ENCODE measurements at regions not wholly inside any gene's neighbourhood (a gene's known extent, or its start where the extent isn't known, plus 50 kb on each side); places are given as distances from the start of the nearest gene placed in this dataset.

DNA sequence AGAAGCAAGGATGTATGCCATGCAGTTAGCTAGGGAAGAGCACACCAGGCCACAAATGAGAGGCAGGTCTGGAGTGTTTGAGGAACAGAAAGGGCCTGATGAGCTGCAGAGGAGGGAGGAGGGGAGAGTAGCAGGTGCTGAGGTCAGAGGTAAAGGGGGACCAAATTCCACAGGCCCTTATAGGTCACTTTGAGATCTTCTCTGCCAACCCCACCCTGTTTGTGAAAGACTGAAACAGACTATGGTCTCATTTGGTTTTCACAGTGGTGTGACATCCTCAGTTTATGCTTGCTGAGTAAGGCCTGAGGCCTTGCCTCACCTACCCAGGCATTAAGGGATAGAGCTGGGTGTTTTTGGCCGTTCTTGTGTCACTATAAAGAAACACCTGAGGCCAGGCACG lies 187.7 kb upstream of the MYLIP start:
- H3K36me3 ChIP-seq (ENCODE audit: control insufficient read depth in 2 of 3, insufficient read depth in 3 of 3, low read length in 3 of 3): no peaks in the 10 kb centered on the region
- H3K27me3 ChIP-seq (ENCODE audit: control insufficient read depth, insufficient read depth, low read length): no peaks in the 10 kb centered on the region
- no peak for FAIRE-seq
- TF ChIP-seq, protein P1, sequence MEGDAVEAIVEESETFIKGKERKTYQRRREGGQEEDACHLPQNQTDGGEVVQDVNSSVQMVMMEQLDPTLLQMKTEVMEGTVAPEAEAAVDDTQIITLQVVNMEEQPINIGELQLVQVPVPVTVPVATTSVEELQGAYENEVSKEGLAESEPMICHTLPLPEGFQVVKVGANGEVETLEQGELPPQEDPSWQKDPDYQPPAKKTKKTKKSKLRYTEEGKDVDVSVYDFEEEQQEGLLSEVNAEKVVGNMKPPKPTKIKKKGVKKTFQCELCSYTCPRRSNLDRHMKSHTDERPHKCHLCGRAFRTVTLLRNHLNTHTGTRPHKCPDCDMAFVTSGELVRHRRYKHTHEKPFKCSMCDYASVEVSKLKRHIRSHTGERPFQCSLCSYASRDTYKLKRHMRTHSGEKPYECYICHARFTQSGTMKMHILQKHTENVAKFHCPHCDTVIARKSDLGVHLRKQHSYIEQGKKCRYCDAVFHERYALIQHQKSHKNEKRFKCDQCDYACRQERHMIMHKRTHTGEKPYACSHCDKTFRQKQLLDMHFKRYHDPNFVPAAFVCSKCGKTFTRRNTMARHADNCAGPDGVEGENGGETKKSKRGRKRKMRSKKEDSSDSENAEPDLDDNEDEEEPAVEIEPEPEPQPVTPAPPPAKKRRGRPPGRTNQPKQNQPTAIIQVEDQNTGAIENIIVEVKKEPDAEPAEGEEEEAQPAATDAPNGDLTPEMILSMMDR (IDR thresholded peaks at IDR 0.05; ENCODE audit: borderline replicate concordance, extremely low read depth, insufficient read depth): no peak
- H3K4me1 ChIP-seq (ENCODE audit: control insufficient read depth in 2 of 3, insufficient read depth in 2 of 3, low read depth in 1 of 3, low read length in 3 of 3): no peaks in the 10 kb centered on the region
- no peak overlapping the region for H3K9ac ChIP-seq (ENCODE audit: low read length in 3 of 3)
- H3K9me3 ChIP-seq (ENCODE audit: control insufficient read depth in 2 of 3, insufficient read depth in 1 of 3, low read length in 3 of 3): no peaks in the 10 kb centered on the region
- intact Hi-C loops (cut with DNase I): no loop called here
- H3K4me3 ChIP-seq (ENCODE audit: low read length in 3 of 3): no peak overlapping the region
- DNase-seq: no peak
- H3K27ac ChIP-seq (ENCODE audit: low read depth in 2 of 2, low read length in 2 of 2): no peak overlapping the region

DNA sequence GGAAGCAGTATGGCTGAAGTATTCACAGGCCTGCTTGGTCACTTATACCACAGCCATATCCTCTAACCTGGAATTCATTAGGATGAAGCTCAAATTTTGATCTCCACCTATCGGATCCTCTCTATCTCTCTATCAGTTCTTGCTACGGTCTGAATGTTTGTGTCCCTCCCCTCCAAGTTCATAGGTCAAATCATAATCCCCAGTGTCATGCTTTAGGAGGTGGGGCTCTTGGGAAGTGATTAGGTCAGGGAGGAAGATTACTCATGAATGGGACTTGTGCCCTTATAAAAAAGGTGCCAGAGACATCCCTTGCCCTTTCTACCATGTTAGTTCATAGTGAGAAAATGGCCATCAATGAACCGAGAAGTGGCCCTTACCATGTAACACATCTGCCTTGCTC lies 190.8 kb upstream of the MYLIP start:
- no peak overlapping the region for H3K27ac ChIP-seq (ENCODE audit: low read depth in 2 of 2, low read length in 2 of 2)

DNA sequence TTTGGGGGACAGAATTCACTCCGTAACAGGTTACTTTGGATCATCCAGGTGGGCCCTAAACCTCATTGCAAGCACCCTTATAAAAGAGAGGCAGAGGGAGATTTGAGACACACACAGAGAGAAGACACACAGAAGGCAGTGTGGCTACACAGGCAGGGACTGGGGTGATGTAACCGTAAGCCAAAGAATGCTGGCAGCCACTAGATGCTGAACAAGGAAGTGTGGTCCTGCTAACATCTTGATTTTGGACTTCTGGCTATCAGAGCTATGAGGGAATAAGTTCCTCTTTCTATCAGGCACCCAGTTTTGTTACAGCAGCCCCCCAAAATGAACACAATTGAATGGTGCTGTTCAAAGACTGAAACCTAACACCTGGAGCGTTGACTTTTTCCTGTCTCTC lies 191.3 kb upstream of the MYLIP start:
- H3K9me3 ChIP-seq (ENCODE audit: control insufficient read depth in 2 of 3, insufficient read depth in 1 of 3, low read length in 3 of 3): no peaks in the 10 kb centered on the region
- no peak overlapping the region for H3K9ac ChIP-seq (ENCODE audit: low read length in 3 of 3)
- TF ChIP-seq, protein P1 (IDR thresholded peaks at IDR 0.05; ENCODE audit: borderline replicate concordance, extremely low read depth, insufficient read depth): no peak
- FAIRE-seq (no peak), DNase-seq (no peak)
- no peaks in the 10 kb centered on the region for H3K36me3 ChIP-seq (ENCODE audit: control insufficient read depth in 2 of 3, insufficient read depth in 3 of 3, low read length in 3 of 3)
- H3K27me3 ChIP-seq (ENCODE audit: control insufficient read depth, insufficient read depth, low read length): no peaks in the 10 kb centered on the region
- no peak overlapping the region for H3K4me3 ChIP-seq (ENCODE audit: low read length in 3 of 3)
- no peaks in the 10 kb centered on the region for H3K4me1 ChIP-seq (ENCODE audit: control insufficient read depth in 2 of 3, insufficient read depth in 2 of 3, low read depth in 1 of 3, low read length in 3 of 3)
- H3K27ac ChIP-seq (ENCODE audit: low read depth in 2 of 2, low read length in 2 of 2): no peak overlapping the region
- intact Hi-C loops (cut with DNase I): no loop called here

More for the DNA sequence above, 190.8 kb upstream of the MYLIP start:
- FAIRE-seq (no peak), DNase-seq (no peak)
- Histone ChIP-seq H3K9ac (ENCODE audit: low read length in 3 of 3) (no peak overlapping the region), H3K27me3 (ENCODE audit: control insufficient read depth, insufficient read depth, low read length) (no peaks in the 10 kb centered on the region), H3K4me1 (ENCODE audit: control insufficient read depth in 2 of 3, insufficient read depth in 2 of 3, low read depth in 1 of 3, low read length in 3 of 3) (no peaks in the 10 kb centered on the region), H3K4me3 (ENCODE audit: low read length in 3 of 3) (no peak overlapping the region), H3K36me3 (ENCODE audit: control insufficient read depth in 2 of 3, insufficient read depth in 3 of 3, low read length in 3 of 3) (no peaks in the 10 kb centered on the region), H3K9me3 (ENCODE audit: control insufficient read depth in 2 of 3, insufficient read depth in 1 of 3, low read length in 3 of 3) (no peaks in the 10 kb centered on the region)
- intact Hi-C loops (cut with DNase I): no loop called here
- TF ChIP-seq, protein P1 (IDR thresholded peaks at IDR 0.05; ENCODE audit: borderline replicate concordance, extremely low read depth, insufficient read depth): no peak

DNA sequence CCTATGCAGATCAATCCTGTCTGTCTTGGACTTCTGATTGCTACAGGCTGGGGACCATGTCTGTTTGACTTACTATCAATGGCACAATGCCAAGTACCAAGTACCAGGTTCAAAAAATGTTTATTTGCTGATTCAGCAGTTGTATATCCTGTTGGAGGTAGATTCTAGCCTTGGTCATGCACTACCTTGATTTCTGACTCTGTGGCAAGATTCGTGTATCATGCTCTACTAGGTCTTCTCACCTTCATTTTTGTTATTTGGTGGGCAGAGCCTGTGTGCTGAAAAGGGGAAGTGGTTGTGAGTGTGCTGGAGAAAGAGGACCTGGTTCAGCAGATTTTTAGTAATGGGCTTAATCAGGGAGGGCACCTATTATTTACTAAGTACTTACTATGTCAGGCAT lies 192.4 kb upstream of the MYLIP start:
- H3K9ac ChIP-seq (ENCODE audit: low read length in 3 of 3): no peak overlapping the region
- no peaks in the 10 kb centered on the region for H3K9me3 ChIP-seq (ENCODE audit: control insufficient read depth in 2 of 3, insufficient read depth in 1 of 3, low read length in 3 of 3)
- FAIRE-seq (no peak), DNase-seq (no peak)
- no peaks in the 10 kb centered on the region for H3K36me3 ChIP-seq (ENCODE audit: control insufficient read depth in 2 of 3, insufficient read depth in 3 of 3, low read length in 3 of 3)
- no peaks in the 10 kb centered on the region for H3K4me1 ChIP-seq (ENCODE audit: control insufficient read depth in 2 of 3, insufficient read depth in 2 of 3, low read depth in 1 of 3, low read length in 3 of 3)
- TF ChIP-seq, protein P1 (IDR thresholded peaks at IDR 0.05; ENCODE audit: borderline replicate concordance, extremely low read depth, insufficient read depth): no peak
- intact Hi-C loops (cut with DNase I): no loop called here
- H3K4me3 ChIP-seq (ENCODE audit: low read length in 3 of 3): no peak overlapping the region
- H3K27me3 ChIP-seq (ENCODE audit: control insufficient read depth, insufficient read depth, low read length): no peaks in the 10 kb centered on the region
- H3K27ac ChIP-seq (ENCODE audit: low read depth in 2 of 2, low read length in 2 of 2): no peak overlapping the region

Measured in kidney (tissue), 13 donors.